Left lobe of liver (tissue), 2 donors: ENCODE measurements at regions not wholly inside any gene's neighbourhood (a gene's known extent, or its start where the extent isn't known, plus 50 kb on each side); places are given as distances from the start of the nearest gene placed in this dataset.

Experiments
- ATAC-seq: fragments of 200-7000 bp; cut with Tn5 transposase; one replicate; pipeline ENCODE4 v1.9.1; 2020; ENCODE audit warnings: mild to moderate bottlenecking, moderate library complexity
- DNase-seq: peaks from one replicate; pipeline ENCODE4 v3.0.0-alpha.2; 2020; ENCODE audit warnings: low spot score
- donor health status: DM: no; HTN: no; CAD: no; lungs with moderate emphysema.
- donor health status: DM: no; HTN: yes; CAD: no.

DNA sequence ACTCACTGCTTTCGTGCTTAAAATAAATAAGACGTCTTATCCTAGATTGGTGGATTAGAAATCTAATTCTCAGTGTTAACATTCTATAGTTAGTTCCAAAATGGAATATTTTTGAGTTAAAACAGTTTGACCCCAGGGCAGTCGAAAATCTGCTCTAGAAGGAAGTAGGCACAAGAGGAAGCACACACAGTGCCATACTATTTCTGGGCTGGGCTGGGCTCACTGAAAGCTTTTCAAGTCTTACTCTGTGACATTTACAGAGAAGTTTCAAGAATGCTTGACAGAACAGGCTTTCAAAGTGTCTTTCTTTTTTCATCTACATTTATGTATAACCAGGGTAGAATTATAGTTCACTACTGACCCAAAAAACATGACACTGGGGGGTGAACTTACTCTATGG, 209.8 kb downstream of the SOD2 start:
- DNase-seq (no peak), ATAC-seq (no peak)

DNA sequence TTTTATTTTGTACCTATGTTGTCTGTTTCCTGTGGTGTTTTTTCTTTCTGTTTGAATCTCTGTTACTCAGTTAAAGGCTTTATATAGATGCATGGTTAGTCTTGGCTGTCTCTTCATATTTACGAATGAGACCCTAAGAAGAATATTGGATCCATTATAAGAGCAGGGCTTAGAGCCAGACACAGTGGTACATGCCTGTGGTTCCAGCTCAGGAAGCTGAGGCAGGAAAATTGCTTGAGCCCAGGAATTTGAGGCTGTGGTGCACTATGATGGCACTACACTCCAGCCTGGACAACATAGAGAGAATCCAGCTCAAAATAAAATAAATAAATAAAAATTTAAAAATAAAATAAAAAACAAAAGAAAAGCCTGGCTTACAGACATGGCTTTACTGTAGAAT, 211.1 kb downstream of the SOD2 start:
- ATAC-seq (no peak), DNase-seq (no peak)

DNA sequence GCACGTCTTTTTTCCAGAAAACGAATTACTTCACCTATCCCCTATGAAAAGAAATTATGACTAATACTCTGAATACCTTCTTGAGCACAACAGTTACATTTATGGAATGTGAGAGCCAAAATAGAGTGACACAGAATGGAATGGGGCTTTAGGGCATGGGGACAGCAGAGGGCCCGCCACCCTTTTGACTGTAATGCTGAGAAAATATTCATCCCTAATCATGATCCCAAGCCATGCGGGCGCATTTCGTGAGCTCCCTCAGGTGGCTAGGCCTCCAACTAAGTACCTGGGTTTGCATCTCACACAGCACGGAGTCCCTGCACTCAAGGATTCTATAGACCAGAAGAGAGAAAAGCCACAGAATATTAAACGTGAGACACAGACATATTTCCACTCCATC, 212.6 kb downstream of the SOD2 start:
- ATAC-seq (no peak), DNase-seq (no peak)

DNA sequence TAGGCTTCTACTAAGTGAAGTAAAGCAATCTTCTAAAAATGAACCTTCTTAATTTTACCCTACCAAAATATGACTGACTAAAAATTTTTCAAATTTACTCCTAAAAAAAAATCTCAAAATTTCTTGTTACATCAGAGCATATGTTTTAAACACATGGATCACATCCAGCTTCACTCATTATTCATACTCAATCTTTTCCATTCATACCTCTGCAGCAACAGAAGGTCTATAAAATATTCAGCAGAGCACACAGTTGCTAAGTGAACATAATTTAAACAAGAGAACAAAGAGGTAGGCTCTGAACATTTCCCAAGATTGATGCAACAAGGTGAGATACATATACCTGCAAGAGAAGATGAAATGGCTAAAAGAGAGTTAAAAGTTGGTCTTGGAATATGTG, 213.9 kb downstream of the SOD2 start:
- DNase-seq (no peak), ATAC-seq (no peak)

DNA sequence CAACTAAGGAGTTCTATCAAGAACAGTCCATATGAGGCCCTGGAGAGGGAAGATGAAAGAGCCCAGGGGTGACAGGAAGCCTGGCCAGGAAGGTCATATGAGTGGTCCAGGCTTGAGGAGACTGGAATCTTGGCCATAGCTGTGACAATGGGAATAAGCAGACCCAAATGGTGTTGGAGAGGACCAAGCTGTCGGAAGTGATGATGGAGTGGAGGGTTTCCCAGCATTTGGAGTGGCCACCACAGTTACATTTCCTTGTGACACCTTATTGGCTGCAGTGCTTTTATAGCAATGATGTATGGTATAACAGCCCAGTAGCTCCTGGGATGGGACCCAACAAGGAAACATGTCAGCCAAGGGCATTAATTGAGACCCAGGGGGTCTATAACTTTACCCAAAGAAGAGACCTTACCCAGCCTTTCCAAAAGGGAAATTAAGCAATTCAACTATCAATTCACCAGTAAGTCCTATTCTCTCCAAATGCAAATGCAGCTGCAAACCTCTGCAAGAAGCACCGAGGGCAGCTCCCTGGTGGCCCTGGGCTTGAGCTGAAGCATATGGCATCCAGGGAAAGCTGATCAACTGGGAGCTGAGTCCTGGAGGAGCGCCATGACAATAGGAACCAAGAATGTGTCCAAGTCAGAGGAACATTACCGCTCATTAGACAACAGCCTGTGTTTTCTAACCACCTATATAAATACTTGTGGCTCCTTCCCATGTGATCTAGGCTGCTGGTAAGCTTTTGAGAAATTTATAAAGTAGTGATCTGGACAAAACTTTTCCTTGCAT, 219.4 kb downstream of the SOD2 start:
- DNase-seq (no peak), ATAC-seq (no peak)

DNA sequence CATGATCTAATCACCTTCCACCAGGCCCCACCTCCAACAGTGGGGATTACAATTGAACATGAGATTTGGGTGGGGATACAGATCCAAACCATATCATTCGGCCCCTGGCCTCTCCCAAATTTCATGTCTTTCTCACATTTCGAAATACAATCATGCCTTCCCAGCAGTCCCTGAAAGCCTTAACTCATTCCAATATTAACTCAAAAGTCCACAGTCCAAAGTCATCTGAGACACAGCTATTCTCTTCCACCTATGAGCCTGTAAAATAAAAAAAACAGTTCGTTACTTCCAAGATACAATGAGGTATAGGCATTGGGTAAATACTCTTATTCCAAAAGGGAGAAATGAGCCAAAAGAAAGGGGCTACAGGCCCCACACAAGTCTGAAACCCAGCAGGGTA, 222.6 kb downstream of the SOD2 start:
- DNase-seq (no peak), ATAC-seq (peak; percentile 88)

DNA sequence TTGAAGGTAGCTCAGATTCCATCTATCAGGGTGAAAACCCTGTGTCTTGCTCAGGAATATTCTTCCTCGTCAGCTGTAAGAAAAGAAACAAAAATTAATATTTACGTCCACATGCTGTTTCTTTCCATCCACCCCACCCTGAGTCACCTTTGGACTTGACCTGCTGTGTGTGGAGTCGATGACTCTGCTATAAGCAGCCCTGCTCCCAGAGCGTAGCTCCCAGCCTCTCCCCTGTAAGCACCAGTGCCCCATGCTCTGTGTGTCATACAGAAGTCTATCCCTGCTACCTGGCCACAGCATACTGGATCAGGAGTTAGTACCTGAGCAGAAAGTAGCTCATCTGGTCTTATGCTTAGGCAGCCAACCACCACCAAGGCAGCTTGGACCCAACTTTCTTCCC, 223.6 kb downstream of the SOD2 start:
- DNase-seq = no peak
- ATAC-seq = no peak

DNA sequence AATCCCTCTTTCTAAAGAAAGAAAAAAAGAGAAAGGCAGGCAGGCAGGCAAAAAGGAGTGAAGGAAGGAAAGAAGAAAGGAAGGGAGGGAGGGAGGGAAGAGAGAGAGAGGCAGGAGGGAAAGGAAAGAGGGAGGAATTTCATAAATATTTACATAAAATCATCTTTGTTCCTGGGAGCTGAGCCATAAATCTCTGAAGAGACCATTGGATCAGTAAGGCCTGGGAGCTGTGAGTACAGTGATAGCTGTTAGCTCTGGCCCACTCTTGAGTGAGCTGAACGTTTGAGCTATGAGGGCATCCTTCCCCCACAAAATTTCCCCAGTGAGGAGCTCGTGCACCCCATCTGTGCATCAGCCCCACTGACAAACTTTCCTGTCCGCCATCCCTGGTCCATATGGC, 224.0 kb downstream of the SOD2 start:
- no peak for ATAC-seq
- no peak for DNase-seq

DNA sequence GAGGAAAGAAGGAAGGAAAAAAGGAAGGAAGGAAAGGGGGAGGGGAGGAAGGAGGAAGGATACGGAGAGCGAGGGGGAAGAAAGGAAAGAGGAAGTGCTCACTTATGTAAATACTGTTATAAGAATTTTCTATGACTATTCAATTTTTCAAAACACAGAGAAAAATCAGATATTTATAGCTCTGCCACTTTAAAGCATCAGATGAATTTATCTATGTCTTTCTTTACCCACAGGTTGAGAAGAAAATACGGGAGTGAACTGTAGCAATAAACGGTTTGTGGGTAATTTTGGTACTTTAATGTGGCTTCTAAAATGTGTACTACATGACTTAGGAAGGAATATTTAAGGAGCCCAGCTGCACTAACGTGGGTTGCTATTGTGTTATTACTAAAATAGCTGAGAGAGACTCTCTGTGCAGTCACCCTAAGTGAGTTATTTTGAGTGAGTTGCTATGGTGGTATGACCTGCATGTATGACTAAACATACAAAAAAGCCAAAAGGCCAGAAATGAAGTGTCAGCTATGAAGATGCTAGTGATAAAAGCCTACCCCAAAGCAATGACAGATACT, 225.5 kb downstream of the SOD2 start:
- ATAC-seq (no peak), DNase-seq (no peak)

DNA sequence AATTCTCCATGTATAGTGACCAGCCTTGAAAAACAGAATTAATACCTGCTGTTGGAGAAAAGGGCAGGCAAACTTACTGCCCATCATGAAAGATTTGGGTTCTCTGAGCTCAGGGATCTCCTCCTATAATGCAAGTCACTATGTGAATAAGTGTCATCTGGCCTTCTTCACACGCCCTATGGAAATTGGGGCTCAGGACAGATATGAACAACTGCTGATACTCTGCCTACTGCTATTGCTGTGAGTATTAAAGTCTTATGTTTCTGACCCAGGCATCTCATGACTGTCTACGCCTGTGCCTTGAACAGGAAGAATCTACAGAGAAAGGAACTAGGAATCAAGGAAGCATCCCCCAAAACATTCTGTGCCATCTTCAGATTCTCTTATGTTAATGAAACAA, 226.1 kb downstream of the SOD2 start:
- no peak for DNase-seq
- ATAC-seq = no peak

DNA sequence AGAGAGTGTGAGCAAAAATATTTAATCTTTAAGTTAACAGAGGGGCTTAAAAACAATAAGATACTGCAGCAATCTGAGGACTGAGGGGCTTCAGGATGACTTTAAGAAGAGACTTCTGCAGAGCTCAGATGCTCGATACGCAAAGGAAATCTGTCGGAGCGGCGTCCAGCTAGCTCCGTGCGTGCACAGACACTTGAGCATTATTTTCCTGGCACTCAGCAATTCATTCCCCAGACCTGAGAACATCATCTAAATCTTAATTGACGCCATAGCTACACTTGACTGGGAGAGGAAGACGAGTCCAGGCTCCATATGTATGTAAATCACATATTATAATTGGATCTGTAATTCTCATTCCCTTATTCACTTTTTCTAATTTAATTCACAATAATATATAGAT, 228.2 kb downstream of the SOD2 start:
- DNase-seq (no peak), ATAC-seq (no peak)

DNA sequence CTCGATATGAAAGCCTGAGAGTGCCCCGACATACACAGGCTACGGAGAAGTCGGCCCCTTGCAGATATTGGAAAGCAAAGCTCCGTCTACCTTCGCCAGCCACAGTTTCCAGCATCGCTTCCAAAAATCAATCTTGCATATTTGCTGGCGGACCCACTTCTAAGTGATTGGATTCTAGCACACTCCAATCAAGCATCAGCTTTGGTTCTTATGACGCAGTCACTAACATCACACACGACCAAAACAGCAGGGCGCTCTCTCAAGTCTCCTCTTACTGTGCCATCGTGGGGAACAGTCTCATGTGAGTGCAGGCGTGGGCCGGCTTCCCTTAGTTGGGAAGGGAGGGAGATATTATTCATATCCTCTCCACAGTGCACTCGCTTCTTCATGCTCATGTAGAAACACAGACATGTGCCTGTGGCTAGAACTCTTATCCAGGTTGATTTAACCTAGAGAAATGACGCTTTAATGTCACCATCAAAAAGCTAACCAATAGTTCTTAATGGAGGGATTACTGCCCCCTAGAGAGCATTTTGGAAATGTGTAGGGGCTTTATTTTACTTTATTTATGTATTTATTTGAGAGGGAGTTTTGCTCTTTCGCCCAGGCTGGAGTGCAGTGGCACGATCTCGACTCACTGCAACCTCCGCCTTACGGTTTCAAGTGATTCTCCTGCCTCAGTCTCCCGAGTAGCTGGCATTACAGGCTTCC, 229.8 kb downstream of the SOD2 start:
- DNase-seq (no peak), ATAC-seq (peak; percentile 91)

DNA sequence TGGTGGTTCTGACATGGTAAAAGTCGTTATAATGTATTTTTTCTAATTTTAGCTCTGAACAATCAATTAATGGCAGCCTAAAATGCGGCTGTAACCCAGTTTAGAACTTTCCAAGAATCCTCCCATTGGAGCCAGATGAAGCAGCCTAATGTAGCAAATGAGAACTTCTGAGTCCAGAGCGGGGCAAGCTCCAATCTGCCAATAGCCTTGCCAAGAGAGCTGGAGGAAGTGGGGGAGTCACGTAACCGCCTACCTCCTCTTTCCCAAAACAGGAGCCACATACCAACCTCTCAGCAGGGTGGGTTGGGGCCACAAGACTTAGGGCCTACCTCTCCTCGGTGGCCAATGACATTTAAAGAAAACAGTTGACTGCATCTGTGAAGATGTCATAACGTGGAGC, 230.6 kb downstream of the SOD2 start:
- no peak for DNase-seq
- ATAC-seq = no peak

DNA sequence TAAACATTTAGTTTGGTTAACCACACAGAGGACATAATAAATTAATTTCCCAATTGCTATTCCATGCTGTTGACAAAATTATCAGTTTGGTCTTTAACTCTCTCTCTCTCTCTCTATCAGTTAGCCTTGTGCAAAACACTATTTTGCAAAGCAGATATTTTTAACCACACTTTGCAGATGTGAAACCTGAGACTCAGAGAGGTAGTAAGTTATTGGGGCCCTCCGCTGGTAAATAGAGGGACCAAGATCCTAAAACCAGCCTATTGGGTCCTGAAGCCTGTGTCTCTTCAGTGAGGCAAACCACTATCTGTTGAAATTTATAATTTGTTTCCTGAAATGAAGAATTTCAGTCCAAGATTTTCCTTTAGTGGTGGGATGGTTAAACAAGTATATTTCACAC, 231.0 kb downstream of the SOD2 start:
- DNase-seq (no peak), ATAC-seq (no peak)

DNA sequence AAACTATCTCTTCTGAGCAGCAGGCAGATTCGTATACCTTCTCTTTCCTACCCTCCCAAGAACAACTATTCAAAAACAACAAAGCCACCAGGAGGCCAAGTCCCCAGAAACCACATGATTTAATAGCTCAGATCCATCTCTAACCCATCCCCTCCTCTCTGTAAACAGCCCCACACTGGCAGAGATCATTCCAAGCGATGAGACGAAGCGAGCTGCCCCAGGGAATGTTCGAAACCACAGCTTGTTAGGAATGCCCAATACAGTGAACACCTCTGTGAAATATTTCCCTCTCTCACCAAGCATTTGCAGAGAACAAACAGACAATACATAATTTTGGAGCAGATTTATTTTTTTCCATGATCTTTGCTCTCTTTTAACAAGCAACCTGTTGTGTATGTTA, 231.8 kb downstream of the SOD2 start:
- ATAC-seq = no peak
- DNase-seq = no peak

DNA sequence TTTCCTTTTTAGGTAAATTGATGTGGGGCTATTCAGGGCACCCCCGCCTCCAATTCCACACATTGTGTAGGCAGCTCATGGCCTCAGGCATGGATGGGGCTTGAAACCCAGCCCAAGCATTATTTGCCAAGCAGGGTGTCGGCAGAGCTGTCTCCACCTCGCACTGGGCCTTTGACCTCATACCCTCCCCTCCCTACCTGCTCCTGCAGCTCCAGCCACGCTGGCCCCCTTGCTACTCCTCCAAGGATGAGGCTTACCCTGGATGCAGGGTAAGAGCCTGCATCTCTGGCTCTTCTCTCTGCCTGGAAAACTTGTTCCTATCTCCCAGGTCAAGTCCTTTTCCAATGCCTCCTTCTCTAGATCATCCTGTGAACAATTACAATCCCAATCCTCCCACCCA, 232.6 kb downstream of the SOD2 start:
- DNase-seq = no peak
- no peak for ATAC-seq

DNA sequence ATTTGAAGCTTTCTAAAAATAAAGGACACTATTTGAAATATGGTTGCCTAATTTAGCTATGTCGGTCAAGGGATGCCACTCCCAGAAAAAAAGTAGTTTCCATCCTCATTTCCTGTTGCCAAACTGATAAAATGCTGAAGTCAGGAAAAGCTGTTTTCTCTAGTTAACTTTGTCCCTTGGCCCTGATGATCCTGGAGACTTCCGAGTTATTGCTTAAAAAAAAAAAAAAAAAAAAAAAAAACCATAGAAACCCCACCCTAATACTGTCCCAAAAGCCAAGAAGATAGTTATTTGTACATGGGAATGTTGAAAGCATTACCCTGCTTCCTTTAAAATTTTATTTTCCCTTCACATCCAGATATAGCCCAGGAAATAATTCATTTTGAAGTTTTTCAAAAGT, 236.7 kb downstream of the SOD2 start:
- DNase-seq = no peak
- ATAC-seq = no peak

DNA sequence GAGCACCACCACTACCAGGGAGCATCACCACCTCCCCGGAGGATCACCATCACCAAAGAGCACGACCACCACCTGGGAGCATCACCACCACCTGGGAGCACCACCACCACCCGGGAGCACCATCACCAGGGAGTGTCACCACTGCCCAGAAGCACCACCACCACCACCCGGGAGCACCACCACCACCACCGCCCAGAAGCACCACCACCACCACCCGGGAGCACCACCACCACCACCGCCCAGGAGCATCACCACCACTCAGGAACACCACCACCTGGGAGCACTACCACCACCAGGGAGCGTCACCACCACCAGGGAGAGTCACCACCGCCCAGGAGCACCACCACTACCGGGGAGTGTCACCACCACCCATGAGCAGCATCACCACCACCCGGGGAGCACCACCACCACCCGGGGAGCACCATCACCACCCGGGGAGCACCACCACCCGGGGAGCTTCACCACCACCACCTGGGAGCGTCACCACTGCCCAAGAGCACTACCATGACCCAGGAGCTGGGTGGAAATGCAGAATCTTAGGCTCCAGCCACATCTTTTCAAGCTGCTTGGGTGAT, 237.3 kb downstream of the SOD2 start:
- no peak for ATAC-seq

DNA sequence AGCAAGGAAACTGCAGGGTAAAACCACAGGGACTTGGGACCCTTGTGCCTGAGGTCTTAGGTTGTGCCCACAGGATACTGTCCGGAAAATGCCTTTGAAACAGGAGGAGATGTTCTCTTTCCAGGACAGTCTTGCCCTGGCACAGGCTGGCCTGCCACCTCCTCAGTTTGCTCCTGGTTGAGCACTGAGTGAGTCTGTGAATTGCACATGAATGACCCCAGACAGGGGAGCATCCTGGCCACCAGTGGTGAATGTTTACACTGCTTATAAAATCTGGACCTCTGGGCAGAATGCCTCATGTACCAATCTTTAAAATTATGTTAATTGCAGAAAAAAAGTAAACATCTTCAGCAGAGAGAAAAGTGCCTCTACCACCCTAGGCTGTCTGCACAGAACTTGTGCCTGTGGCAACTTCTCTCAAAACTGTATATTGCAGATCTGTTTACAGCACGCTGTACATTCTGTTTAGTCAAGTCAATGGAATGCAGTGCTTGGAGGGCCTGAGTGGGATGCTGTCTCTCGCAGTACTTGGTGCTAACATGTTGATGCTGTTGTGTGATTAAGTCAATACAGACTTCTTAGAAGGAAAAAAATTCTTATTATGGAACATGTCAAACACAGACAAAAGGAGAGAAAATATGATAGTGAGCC, 242.1 kb downstream of the SOD2 start:
- no peak for ATAC-seq
- DNase-seq = no peak

More for the DNA sequence above, 237.3 kb downstream of the SOD2 start:
- no peak for DNase-seq

DNA sequence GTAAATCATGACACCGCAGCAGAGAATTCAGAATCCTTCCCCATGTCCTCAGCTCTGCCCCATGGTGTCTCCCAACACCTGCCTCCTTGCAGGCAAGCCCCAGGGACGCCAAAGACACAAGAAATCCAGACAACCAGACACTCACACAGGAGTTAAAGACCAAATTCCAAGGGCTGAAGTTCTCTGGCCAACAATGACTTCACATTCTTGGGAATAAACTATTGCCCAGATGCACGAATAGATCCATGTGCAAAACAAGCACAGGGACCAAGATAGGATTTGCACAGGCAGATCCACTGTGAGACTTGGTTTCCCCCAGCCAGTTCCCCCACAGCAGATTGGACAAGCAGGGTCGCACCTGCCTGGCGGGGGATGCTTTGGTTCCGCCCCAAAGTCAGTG, 246.7 kb downstream of the SOD2 start:
- no peak for ATAC-seq
- DNase-seq = no peak

DNA sequence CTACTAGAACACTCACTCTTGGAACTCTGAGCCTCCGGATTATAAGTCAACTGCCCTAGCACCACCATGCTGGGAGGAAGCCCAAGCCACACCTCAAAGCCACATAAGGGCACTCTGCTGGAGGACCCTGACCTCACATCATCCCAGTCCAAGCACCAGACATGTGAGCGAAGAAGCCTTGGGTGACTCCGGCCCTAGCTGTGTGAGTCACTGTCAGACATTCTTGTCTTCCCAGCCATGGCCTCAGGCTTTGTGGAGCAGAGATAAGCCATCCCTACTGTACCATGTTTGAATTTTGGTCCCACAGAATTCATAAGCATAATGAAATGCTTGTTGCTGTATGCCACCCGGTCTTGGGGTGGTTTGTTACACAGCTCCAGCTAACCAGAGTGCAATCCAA, 247.7 kb downstream of the SOD2 start:
- no peak for ATAC-seq

More for the DNA sequence above, 247.7 kb downstream of the SOD2 start:
- no peak for DNase-seq
